ENCODE measurements at regions not wholly inside any gene's neighbourhood (a gene's known extent, or its start where the extent isn't known, plus 50 kb on each side); places are given as distances from the start of the nearest gene placed in this dataset.

DNA sequence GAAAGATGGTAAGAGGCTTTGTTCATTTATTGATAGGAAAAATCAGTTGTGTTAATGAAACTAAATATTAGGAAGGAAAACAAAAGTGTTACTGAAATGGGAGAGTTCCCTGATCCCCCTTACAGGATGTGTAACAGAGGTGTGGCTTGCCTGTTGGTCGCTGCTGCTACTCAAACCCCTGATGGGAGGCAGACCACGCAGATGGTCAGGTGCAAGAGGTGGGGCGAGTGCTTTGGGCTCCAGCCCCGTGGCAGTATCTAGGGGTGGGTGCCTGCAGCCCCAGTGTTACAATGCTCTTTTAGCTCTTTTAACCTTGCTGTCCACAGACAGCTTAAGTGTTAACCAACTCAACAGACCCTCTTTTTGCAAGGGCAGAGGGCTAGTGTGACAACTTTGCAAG lies 319.6 kb upstream of the DCN start:
- DNase-seq (ENCODE audit: insufficient read length, low spot score), result no peak
- no peak for TF ChIP-seq POU2F2 (IDR thresholded peaks at IDR 0.05; ENCODE audit: low read depth, low read length)
- no peak for TF ChIP-seq POLR2A (IDR thresholded peaks at IDR 0.05; ENCODE audit: low read depth, low read length)
- TF ChIP-seq TAF1 (IDR thresholded peaks at IDR 0.05; ENCODE audit: low read depth, low read length), result no peak
- no peak for TF ChIP-seq POLR2AphosphoS5 (IDR thresholded peaks at IDR 0.05; ENCODE audit: low read depth, low read length)
- no peak for TF ChIP-seq PAX5 (IDR thresholded peaks at IDR 0.05; ENCODE audit: insufficient read depth, low read length, severe bottlenecking)
- TF ChIP-seq SPI1 (IDR thresholded peaks at IDR 0.05; ENCODE audit: low read depth, low read length), result no peak
- no peak for FAIRE-seq

DNA sequence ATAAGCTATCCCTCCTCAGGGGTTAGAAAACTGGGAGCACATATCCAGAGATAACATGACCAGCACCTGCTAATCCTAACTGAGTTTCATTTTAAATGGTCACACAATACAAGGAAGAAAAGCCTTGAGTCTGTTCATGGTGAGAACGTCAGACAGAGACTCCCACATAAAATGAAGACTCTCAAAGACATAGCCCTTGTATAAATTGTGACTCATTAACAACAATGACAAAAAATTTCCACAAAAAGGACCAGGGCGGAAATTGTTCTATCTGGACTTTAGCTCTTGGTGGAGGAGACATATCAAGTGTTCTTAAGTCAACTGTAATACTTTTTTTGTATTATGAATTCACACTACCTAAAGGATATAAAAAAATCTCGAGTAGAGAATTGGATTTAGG lies 313.7 kb upstream of the DCN start:
- FAIRE-seq, result no peak
- TF ChIP-seq PAX5 (IDR thresholded peaks at IDR 0.05; ENCODE audit: insufficient read depth, low read length, severe bottlenecking) (no peak), POU2F2 (IDR thresholded peaks at IDR 0.05; ENCODE audit: low read depth, low read length) (no peak), SPI1 (IDR thresholded peaks at IDR 0.05; ENCODE audit: low read depth, low read length) (no peak), TAF1 (IDR thresholded peaks at IDR 0.05; ENCODE audit: low read depth, low read length) (no peak)
- DNase-seq (ENCODE audit: insufficient read length, low spot score), result no peak

DNA sequence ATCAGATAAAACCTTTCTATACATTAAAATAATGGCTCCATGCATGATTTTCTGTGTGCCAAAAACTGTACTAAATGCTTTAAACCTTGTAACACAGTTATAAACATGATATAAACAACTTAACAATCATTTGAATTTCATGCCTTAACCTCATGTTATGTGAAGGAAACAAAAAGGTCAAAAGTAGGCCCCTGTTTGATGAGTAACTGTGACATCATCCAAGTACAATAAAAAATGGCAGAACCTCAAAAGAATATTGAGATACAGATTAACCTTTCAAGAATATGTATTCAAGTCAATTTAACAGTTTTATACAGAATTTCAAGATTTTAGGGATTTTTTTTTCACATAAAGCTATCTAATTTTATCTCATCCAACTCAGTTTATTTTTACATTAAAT lies 310.7 kb upstream of the DCN start:
- FAIRE-seq (no peak), DNase-seq (ENCODE audit: insufficient read length, low spot score) (no peak)

DNA sequence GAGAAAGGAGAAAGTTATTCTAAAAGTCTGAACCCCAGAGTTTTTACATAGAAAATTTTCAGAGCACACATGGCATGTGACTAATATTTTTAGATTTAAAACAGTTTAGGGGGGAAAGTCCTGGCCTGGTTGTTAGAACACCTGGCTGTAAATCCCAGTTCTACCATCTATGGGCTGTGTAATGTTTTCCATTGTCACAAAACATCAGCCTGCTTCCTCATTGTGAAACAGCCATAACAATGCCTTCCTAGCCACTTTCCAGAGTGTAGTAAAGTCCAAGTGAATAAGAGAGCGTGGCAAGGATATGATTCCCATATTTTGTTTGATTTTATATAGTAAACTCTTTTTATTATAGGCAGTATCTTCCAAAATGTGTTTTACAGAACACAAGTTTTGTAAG lies 310.0 kb upstream of the DCN start:
- FAIRE-seq (no peak), DNase-seq (ENCODE audit: insufficient read length, low spot score) (no peak)
- TF ChIP-seq TAF1 (IDR thresholded peaks at IDR 0.05; ENCODE audit: low read depth, low read length) (no peak), SPI1 (IDR thresholded peaks at IDR 0.05; ENCODE audit: low read depth, low read length) (no peak), POU2F2 (IDR thresholded peaks at IDR 0.05; ENCODE audit: low read depth, low read length) (no peak), PAX5 (IDR thresholded peaks at IDR 0.05; ENCODE audit: insufficient read depth, low read length, severe bottlenecking) (no peak), POLR2A (IDR thresholded peaks at IDR 0.05; ENCODE audit: low read depth, low read length) (no peak)

More for the DNA sequence above, 310.7 kb upstream of the DCN start:
- TF ChIP-seq POLR2AphosphoS5 (IDR thresholded peaks at IDR 0.05; ENCODE audit: low read depth, low read length) (no peak), PAX5 (IDR thresholded peaks at IDR 0.05; ENCODE audit: insufficient read depth, low read length, severe bottlenecking) (no peak), SPI1 (IDR thresholded peaks at IDR 0.05; ENCODE audit: low read depth, low read length) (no peak), TAF1 (IDR thresholded peaks at IDR 0.05; ENCODE audit: low read depth, low read length) (no peak), POLR2A (IDR thresholded peaks at IDR 0.05; ENCODE audit: low read depth, low read length) (no peak)

DNA sequence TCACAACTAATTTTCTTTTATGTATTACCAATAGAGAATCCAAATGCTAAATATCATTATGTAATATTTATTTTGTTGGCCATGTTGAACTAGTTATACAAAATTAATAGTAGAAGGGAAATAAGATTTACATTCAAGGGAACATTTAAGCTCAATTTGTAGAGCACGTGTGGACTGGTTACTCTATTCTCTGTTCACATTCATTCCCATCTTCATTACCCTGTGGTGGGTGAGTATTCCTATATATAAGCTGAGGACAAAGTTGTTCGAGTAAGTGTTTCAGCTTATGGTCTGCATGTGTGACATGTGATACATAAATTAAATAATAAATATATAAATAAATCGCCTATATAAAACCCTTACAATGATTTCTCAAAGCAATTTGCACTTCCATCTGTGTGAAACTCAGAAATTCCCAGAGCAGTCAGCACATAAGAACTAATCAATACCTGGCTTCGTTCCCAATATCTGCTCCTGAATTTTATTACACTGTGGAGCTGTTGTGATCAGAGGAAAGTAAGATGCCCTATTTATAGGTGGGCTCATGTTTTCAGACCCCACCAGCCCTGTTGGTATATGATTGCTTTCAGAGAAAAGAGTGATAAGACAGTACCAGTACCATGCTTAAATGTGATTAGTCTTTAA lies 308.2 kb upstream of the DCN start:
- DNase-seq (ENCODE audit: insufficient read length, low spot score), result no peak
- no peak for TF ChIP-seq SPI1 (IDR thresholded peaks at IDR 0.05; ENCODE audit: low read depth, low read length)
- no peak for TF ChIP-seq POU2F2 (IDR thresholded peaks at IDR 0.05; ENCODE audit: low read depth, low read length)
- TF ChIP-seq POLR2A (IDR thresholded peaks at IDR 0.05; ENCODE audit: low read depth, low read length), result no peak
- TF ChIP-seq TAF1 (IDR thresholded peaks at IDR 0.05; ENCODE audit: low read depth, low read length), result no peak
- TF ChIP-seq POLR2AphosphoS5 (IDR thresholded peaks at IDR 0.05; ENCODE audit: low read depth, low read length), result no peak
- no peak for TF ChIP-seq PAX5 (IDR thresholded peaks at IDR 0.05; ENCODE audit: insufficient read depth, low read length, severe bottlenecking)
- FAIRE-seq, result no peak

DNA sequence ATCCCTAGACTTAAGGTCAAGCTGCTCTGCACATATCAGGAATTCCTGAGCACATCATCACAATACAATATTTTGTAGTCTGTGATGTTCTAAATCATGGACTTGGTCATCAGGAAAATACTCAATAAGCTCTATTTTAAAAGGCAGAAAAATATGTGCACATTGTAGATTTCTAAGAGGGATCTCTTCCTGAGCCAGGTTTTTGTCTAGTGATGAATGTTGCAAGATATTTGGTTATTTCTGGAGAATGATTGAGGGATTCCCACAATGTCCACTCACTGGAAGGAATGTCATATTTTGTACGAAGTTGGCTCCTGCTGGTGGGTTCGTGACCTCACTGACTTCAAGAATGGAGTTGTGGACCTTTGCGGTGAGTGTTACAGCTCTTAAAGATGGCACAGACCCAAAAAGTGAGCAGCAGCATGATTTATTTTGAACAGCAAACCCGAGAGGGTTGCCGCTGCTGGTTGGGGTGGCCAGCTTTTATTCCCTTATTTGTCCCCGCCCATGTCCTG lies 300.9 kb upstream of the DCN start:
- FAIRE-seq, result no peak
- TF ChIP-seq POLR2A (IDR thresholded peaks at IDR 0.05; ENCODE audit: low read depth, low read length), result no peak
- no peak for TF ChIP-seq PAX5 (IDR thresholded peaks at IDR 0.05; ENCODE audit: insufficient read depth, low read length, severe bottlenecking)
- no peak for TF ChIP-seq POLR2AphosphoS5 (IDR thresholded peaks at IDR 0.05; ENCODE audit: low read depth, low read length)
- no peak for TF ChIP-seq TAF1 (IDR thresholded peaks at IDR 0.05; ENCODE audit: low read depth, low read length)
- TF ChIP-seq POU2F2 (IDR thresholded peaks at IDR 0.05; ENCODE audit: low read depth, low read length), result no peak
- no peak for TF ChIP-seq SPI1 (IDR thresholded peaks at IDR 0.05; ENCODE audit: low read depth, low read length)
- DNase-seq (ENCODE audit: insufficient read length, low spot score), result no peak

DNA sequence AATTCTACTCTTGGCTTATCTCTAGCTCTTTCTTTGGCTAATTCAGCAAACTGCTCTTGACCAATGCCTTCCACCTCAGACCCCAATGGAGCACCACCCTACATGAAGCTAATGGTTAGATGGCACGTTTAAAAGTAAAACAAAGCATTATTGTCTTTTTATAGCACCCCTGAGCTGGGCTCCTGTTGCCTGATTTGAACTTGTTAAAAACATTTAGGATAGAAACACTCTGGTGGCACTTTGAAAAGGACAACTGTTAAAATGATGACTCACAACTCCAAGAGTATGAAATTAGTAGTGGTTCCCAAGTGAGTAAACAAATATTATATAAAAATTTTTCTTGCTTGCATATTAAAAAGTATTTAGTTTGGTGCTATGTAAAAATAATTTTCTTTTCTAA lies 299.6 kb upstream of the DCN start:
- no peak for TF ChIP-seq SPI1 (IDR thresholded peaks at IDR 0.05; ENCODE audit: low read depth, low read length)
- TF ChIP-seq PAX5 (IDR thresholded peaks at IDR 0.05; ENCODE audit: insufficient read depth, low read length, severe bottlenecking), result no peak
- TF ChIP-seq POLR2AphosphoS5 (IDR thresholded peaks at IDR 0.05; ENCODE audit: low read depth, low read length), result no peak
- no peak for TF ChIP-seq POLR2A (IDR thresholded peaks at IDR 0.05; ENCODE audit: low read depth, low read length)
- TF ChIP-seq POU2F2 (IDR thresholded peaks at IDR 0.05; ENCODE audit: low read depth, low read length), result no peak
- TF ChIP-seq TAF1 (IDR thresholded peaks at IDR 0.05; ENCODE audit: low read depth, low read length), result no peak
- FAIRE-seq (no peak), DNase-seq (ENCODE audit: insufficient read length, low spot score) (no peak)

DNA sequence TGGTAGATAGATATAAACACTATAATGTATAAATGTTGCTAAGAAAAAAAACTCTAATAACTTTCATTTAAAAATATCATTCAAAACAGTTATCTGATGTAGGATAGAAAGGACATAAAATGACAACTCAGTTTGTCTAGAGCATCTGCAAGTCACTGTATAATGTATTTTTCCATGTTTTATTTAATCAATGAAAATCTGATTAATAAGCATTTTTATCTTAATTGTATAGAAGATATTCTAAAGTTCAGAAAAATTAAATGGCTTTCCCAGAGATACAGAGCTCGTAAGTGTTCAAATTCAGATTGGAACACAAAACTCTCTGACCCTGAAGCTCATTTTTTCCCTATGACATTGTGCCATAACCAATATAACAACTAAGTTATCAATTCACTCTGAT lies 295.9 kb upstream of the DCN start:
- no peak for DNase-seq (ENCODE audit: insufficient read length, low spot score)
- FAIRE-seq, result no peak
- TF ChIP-seq POLR2AphosphoS5 (IDR thresholded peaks at IDR 0.05; ENCODE audit: low read depth, low read length) (no peak), TAF1 (IDR thresholded peaks at IDR 0.05; ENCODE audit: low read depth, low read length) (no peak), SPI1 (IDR thresholded peaks at IDR 0.05; ENCODE audit: low read depth, low read length) (no peak)

DNA sequence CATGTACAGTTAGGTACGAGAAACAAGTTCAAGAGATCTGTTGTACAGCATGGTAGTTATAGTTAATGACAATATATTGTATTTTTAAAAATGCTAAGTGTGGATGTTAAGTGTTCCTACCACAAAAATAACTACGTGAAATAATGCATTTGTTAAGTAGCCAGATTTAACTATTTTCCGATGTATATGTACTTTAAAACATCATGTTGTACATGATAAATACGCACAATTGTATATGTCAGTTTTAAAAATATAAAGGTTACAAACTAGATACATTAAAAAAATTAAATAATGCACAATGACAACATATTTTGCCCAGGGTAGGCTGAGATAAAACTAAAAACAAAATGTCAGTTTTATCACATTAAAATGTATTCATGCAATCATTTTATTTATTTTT lies 285.1 kb upstream of the DCN start:
- no peak for TF ChIP-seq POU2F2 (IDR thresholded peaks at IDR 0.05; ENCODE audit: low read depth, low read length)
- no peak for TF ChIP-seq TAF1 (IDR thresholded peaks at IDR 0.05; ENCODE audit: low read depth, low read length)
- TF ChIP-seq POLR2AphosphoS5 (IDR thresholded peaks at IDR 0.05; ENCODE audit: low read depth, low read length), result no peak
- TF ChIP-seq SPI1 (IDR thresholded peaks at IDR 0.05; ENCODE audit: low read depth, low read length), result no peak
- no peak for TF ChIP-seq PAX5 (IDR thresholded peaks at IDR 0.05; ENCODE audit: insufficient read depth, low read length, severe bottlenecking)
- DNase-seq (ENCODE audit: insufficient read length, low spot score) (no peak), FAIRE-seq (no peak)

DNA sequence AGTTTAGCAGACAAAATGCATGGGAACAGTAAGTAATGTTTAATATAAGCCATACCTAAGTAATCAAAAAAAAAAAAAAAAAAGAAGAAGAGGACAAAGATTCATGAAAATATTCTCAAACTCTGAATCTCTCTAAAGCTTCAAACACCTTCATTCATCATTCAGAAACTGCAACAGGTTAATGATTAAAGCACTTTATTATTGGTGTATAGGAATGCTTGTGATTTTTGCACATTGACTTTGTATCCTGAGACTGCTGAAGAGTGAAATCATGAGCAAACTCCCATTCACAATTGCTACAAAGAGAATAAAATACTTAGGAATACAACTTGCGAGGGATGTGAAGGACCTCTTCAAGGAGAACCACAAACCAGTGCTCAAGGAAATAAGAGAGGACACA lies 278.4 kb upstream of the DCN start:
- FAIRE-seq, result no peak
- TF ChIP-seq PAX5 (IDR thresholded peaks at IDR 0.05; ENCODE audit: insufficient read depth, low read length, severe bottlenecking) (no peak), POU2F2 (IDR thresholded peaks at IDR 0.05; ENCODE audit: low read depth, low read length) (no peak), POLR2A (IDR thresholded peaks at IDR 0.05; ENCODE audit: low read depth, low read length) (no peak), POLR2AphosphoS5 (IDR thresholded peaks at IDR 0.05; ENCODE audit: low read depth, low read length) (no peak), SPI1 (IDR thresholded peaks at IDR 0.05; ENCODE audit: low read depth, low read length) (no peak), TAF1 (IDR thresholded peaks at IDR 0.05; ENCODE audit: low read depth, low read length) (no peak)

More for the DNA sequence above, 278.4 kb upstream of the DCN start:
- no peak for DNase-seq (ENCODE audit: insufficient read length, low spot score)

Measured in GM12891 (cell line).